DOHH2 (cell line): ENCODE measurements at regions not wholly inside any gene's neighbourhood (a gene's known extent, or its start where the extent isn't known, plus 50 kb on each side); places are given as distances from the start of the nearest gene placed in this dataset.

ENCODE experiments used
- H3F3A ChIP-seq: fragments of 200-600 bp; sonication (generic), shearing (Covaris generic); 2 replicates; pipeline ENCODE4 v1.6.0; 2016; ENCODE audit warnings: antibody characterized with exemption, mild to moderate bottlenecking; ENCODE audit not compliant: control insufficient read depth, insufficient read depth
- H3K27ac ChIP-seq: fragments of 200-600 bp; sonication (generic); 2 replicates; pipeline ENCODE4 v1.5.1; 2014; ENCODE audit warnings: low read depth, mild to moderate bottlenecking, low read length, moderate library complexity
- H3K27me3 ChIP-seq: fragments of 200-600 bp; sonication (generic); 2 replicates; pipeline ENCODE4 v1.6.1; 2014; ENCODE audit warnings: mild to moderate bottlenecking, low read length, mixed read lengths; ENCODE audit not compliant: control insufficient read depth
- H3K36me3 ChIP-seq: fragments of 200-600 bp; sonication (generic); 2 replicates; pipeline ENCODE4 v1.6.1; 2014; ENCODE audit warnings: mild to moderate bottlenecking, low read length, moderate library complexity, mixed read lengths; ENCODE audit not compliant: control insufficient read depth
- H3K4me1 ChIP-seq: fragments of 200-600 bp; sonication (generic); 2 replicates; pipeline ENCODE4 v1.6.1; 2014; ENCODE audit warnings: mild to moderate bottlenecking, low read length, mixed read lengths; ENCODE audit not compliant: control insufficient read depth
- H3K4me2 ChIP-seq: fragments of 200-600 bp; sonication (generic); 2 replicates; pipeline ENCODE4 v1.6.0; 2014; ENCODE audit warnings: mild to moderate bottlenecking, low read length, moderate library complexity
- H3K4me3 ChIP-seq: fragments of 200-600 bp; sonication (generic); 2 replicates; pipeline ENCODE4 v1.5.1; 2014; ENCODE audit warnings: mild to moderate bottlenecking, low read length, mixed read lengths
- H3K79me2 ChIP-seq: fragments of 200-600 bp; sonication (generic); 2 replicates; pipeline ENCODE4 v1.6.1; 2014; ENCODE audit warnings: mild to moderate bottlenecking, low read length, mixed read lengths; ENCODE audit not compliant: control insufficient read depth
- H3K9me2 ChIP-seq: fragments of 200-600 bp; sonication (generic); replicated peaks from 2 replicates; pipeline ENCODE4 v1.6.1; 2014; ENCODE audit warnings: mild to moderate bottlenecking, low read length, mixed read lengths; ENCODE audit not compliant: control insufficient read depth
- H3K9me3 ChIP-seq: fragments of 200-600 bp; sonication (generic); 2 replicates; pipeline ENCODE4 v1.6.1; 2014; ENCODE audit warnings: antibody characterized with exemption, low read length, mixed read lengths; ENCODE audit not compliant: control insufficient read depth, insufficient read depth
- H4K20me1 ChIP-seq: fragments of 200-600 bp; sonication (generic); 2 replicates; pipeline ENCODE4 v1.6.0; 2014; ENCODE audit warnings: low read depth, mild to moderate bottlenecking, antibody characterized with exemption, low read length, moderate library complexity; ENCODE audit not compliant: control insufficient read depth, insufficient read depth
- EZH2phosphoT487 ChIP-seq: fragments of 200-600 bp; sonication (generic); IDR thresholded peaks from 2 replicates; pipeline ENCODE4 v1.6.1; 2017; ENCODE audit warnings: borderline replicate concordance, mild to moderate bottlenecking, antibody characterized with exemption, low read length, moderate library complexity, mixed read lengths
- TF ChIP-seq, protein P1 (sequence below): fragments of 200-600 bp; sonication (generic); IDR thresholded peaks from one replicate; pipeline ENCODE4 v1.5.1; 2014; ENCODE audit warnings: antibody characterized with exemption, mild to moderate bottlenecking, low read depth, low read length; ENCODE audit not compliant: poor library complexity, severe bottlenecking

- no peaks in the 10 kb centered on the region for H4K20me1 ChIP-seq
- H3K27me3 ChIP-seq: peaks cover 5% of the 10 kb centered on the region; the same call in 1 of the 2 replicates
- TF ChIP-seq, protein P1, sequence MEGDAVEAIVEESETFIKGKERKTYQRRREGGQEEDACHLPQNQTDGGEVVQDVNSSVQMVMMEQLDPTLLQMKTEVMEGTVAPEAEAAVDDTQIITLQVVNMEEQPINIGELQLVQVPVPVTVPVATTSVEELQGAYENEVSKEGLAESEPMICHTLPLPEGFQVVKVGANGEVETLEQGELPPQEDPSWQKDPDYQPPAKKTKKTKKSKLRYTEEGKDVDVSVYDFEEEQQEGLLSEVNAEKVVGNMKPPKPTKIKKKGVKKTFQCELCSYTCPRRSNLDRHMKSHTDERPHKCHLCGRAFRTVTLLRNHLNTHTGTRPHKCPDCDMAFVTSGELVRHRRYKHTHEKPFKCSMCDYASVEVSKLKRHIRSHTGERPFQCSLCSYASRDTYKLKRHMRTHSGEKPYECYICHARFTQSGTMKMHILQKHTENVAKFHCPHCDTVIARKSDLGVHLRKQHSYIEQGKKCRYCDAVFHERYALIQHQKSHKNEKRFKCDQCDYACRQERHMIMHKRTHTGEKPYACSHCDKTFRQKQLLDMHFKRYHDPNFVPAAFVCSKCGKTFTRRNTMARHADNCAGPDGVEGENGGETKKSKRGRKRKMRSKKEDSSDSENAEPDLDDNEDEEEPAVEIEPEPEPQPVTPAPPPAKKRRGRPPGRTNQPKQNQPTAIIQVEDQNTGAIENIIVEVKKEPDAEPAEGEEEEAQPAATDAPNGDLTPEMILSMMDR: no peak
- no peak for TF ChIP-seq EZH2phosphoT487
- no peaks in the 10 kb centered on the region for H3K79me2 ChIP-seq
- H3F3A ChIP-seq: no peaks in the 10 kb centered on the region
- H3K27ac ChIP-seq: no peak overlapping the region
- H3K4me1 ChIP-seq: no peaks in the 10 kb centered on the region
- no peaks in the 10 kb centered on the region for H3K9me3 ChIP-seq
- no peaks in the 10 kb centered on the region for H3K9me2 ChIP-seq
- H3K4me2 ChIP-seq: no peak overlapping the region
- no peaks in the 10 kb centered on the region for H3K36me3 ChIP-seq
- no peak overlapping the region for H3K4me3 ChIP-seq
These were observed 251.7 kb upstream of the SFSWAP start for GRCh38 chr12:131458931-131459772.

GRCh38 chr12:131459773-131460365 lies 251.0 kb upstream of the SFSWAP start:
- Histone ChIP-seq H3K4me2 (no peak overlapping the region), H3K9me2 (no peaks in the 10 kb centered on the region), H3K27ac (no peak overlapping the region), H3K79me2 (no peaks in the 10 kb centered on the region), H3K9me3 (no peaks in the 10 kb centered on the region), H3K4me3 (no peak overlapping the region), H3K4me1 (no peaks in the 10 kb centered on the region), H3F3A (no peaks in the 10 kb centered on the region), H3K36me3 (no peaks in the 10 kb centered on the region), H3K27me3 (peaks cover 5% of the 10 kb centered on the region; the same call in 1 of the 2 replicates), H4K20me1 (no peaks in the 10 kb centered on the region)
- no peak for TF ChIP-seq EZH2phosphoT487
- TF ChIP-seq, protein P1: no peak

DNA sequence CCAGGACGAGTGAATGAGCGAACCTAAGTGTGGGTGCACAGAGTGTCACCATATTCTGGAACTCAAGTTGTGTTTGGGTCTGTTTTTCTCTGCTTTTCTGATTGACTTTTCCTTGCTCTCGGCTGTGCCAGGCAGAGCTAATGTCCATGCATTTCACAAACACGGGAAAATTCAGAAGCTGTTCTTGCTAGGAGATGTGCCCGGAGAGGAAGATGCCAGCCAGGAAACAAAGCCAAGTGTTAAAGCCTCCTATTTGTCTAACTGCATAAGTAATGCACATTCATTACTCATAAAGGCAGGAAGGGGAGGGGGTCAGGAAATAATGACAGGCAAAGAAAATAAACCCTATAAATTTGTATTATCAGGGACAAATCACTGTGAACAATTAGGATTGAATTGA lies 250.4 kb upstream of the SFSWAP start:
- Histone ChIP-seq H3F3A (no peaks in the 10 kb centered on the region), H3K36me3 (no peaks in the 10 kb centered on the region), H3K4me3 (no peak overlapping the region), H3K27me3 (peaks cover 5% of the 10 kb centered on the region; the same call in 1 of the 2 replicates), H3K4me1 (no peaks in the 10 kb centered on the region), H3K4me2 (no peak overlapping the region), H3K9me2 (no peaks in the 10 kb centered on the region), H3K9me3 (no peaks in the 10 kb centered on the region), H3K27ac (no peak overlapping the region), H4K20me1 (no peaks in the 10 kb centered on the region), H3K79me2 (no peaks in the 10 kb centered on the region)
- TF ChIP-seq, protein P1: no peak
- TF ChIP-seq EZH2phosphoT487: no peak
